GM23338 (cell line): ENCODE measurements at regions not wholly inside any gene's neighbourhood (a gene's known extent, or its start where the extent isn't known, plus 50 kb on each side); places are given as distances from the start of the nearest gene placed in this dataset.

ENCODE experiments used
- ATAC-seq: fragments of 200-7000 bp; cut with Tn5 transposase; 3 replicates; pipeline ENCODE4 v1.9.1; 2020
- DNase-seq: peaks from one replicate; pipeline ENCODE4 v3.0.0-alpha.2; 2015; ENCODE audit warnings: low spot score
- H2AFZ ChIP-seq: fragments of 200-600 bp; sonication (generic); 2 replicates; pipeline ENCODE4 v1.8.0; 2016; ENCODE audit warnings: antibody characterized with exemption, mild to moderate bottlenecking, moderate library complexity
- H3F3A ChIP-seq: fragments of 200-600 bp; sonication (generic); replicated peaks from 2 replicates; pipeline ENCODE4 v1.8.0; 2017; ENCODE audit warnings: antibody characterized with exemption, mixed run types, low read depth
- H3K27ac ChIP-seq: fragments of 200-600 bp; sonication (generic); 2 replicates; pipeline ENCODE4 v1.6.1; 2016; ENCODE audit warnings: low read depth
- H3K27me3 ChIP-seq: fragments of 200-600 bp; sonication (generic); 2 replicates; pipeline ENCODE4 v1.8.0; 2016; ENCODE audit warnings: mild to moderate bottlenecking, mixed run types, moderate library complexity; ENCODE audit not compliant: insufficient read depth
- H3K36me3 ChIP-seq: fragments of 200-600 bp; sonication (generic); 2 replicates; pipeline ENCODE4 v1.8.0; 2016; ENCODE audit warnings: mild to moderate bottlenecking; ENCODE audit not compliant: insufficient read depth
- H3K4me1 ChIP-seq: fragments of 200-600 bp; sonication (generic); 2 replicates; pipeline ENCODE4 v1.8.0; 2016; ENCODE audit warnings: mild to moderate bottlenecking, moderate library complexity; ENCODE audit not compliant: insufficient read depth
- H3K4me2 ChIP-seq: fragments of 200-600 bp; sonication (generic); 2 replicates; pipeline ENCODE4 v1.7.1; 2017; ENCODE audit warnings: mixed run types
- H3K4me3 ChIP-seq: fragments of 200-600 bp; sonication (generic); 2 replicates; pipeline ENCODE4 v1.6.1; 2016; ENCODE audit warnings: mixed run types
- H3K79me2 ChIP-seq: fragments of 200-600 bp; sonication (generic); replicated peaks from 2 replicates; pipeline ENCODE4 v1.8.0; 2017; ENCODE audit warnings: mild to moderate bottlenecking; ENCODE audit not compliant: insufficient read depth
- H3K9me2 ChIP-seq: fragments of 200-600 bp; sonication (generic); 2 replicates; pipeline ENCODE4 v1.8.0; 2017; ENCODE audit not compliant: insufficient read depth
- H4K20me1 ChIP-seq: fragments of 200-600 bp; sonication (generic); replicated peaks from 2 replicates; pipeline ENCODE4 v1.8.0; 2017; ENCODE audit warnings: mild to moderate bottlenecking; ENCODE audit not compliant: insufficient read depth
- H3K27ac Mint-ChIP-seq: 2 replicates; pipeline ENCODE4 v1.8.0; 2020; ENCODE audit warnings: inconsistent platforms, mild to moderate bottlenecking, moderate library complexity, mixed read lengths
- H3K27me3 Mint-ChIP-seq: 3 replicates; pipeline ENCODE4 v1.8.0; 2022; ENCODE audit warnings: low read depth, mild to moderate bottlenecking, moderate library complexity, mixed read lengths, inconsistent platforms; ENCODE audit not compliant: insufficient read depth, poor library complexity
- H3K36me3 Mint-ChIP-seq: 3 replicates; pipeline ENCODE4 v1.8.0; 2021; ENCODE audit warnings: low read depth, mild to moderate bottlenecking, inconsistent platforms, moderate library complexity, mixed read lengths
- H3K4me1 Mint-ChIP-seq: 3 replicates; pipeline ENCODE4 v1.8.0; 2020; ENCODE audit warnings: mild to moderate bottlenecking, inconsistent platforms, mixed read lengths
- H3K4me3 Mint-ChIP-seq: 3 replicates; pipeline ENCODE4 v1.8.0; 2021; ENCODE audit warnings: moderate library complexity, mild to moderate bottlenecking, inconsistent platforms, mixed read lengths
- H3K9me3 Mint-ChIP-seq: 3 replicates; pipeline ENCODE4 v1.8.0; 2020; ENCODE audit warnings: moderate library complexity, mild to moderate bottlenecking, inconsistent platforms, mixed read lengths
- CREB1 ChIP-seq: fragments of 250-450 bp; sonication (Bioruptor Pico); IDR thresholded peaks from 2 replicates; pipeline ENCODE4 v1.5.0; 2020; ENCODE audit warnings: low read depth, mild to moderate bottlenecking, moderate library complexity
- CTCF ChIP-seq, 2 experiments: fragments of 200-600 bp in 1 of 2; sonication (generic) in 1 of 2; conservative IDR thresholded peaks; 2 replicates each; pipeline versions ENCODE4 v1.5.1 to v1.6.1; 2016 to 2017; ENCODE audit warnings: antibody characterized with exemption in 2 of 2, low read depth in 2 of 2, mild to moderate bottlenecking in 2 of 2, moderate library complexity in 1 of 2
- ETS1 ChIP-seq: IDR thresholded peaks from 2 replicates; pipeline ENCODE4 v1.6.1; 2016; ENCODE audit warnings: antibody characterized with exemption
- EZH2 ChIP-seq: fragments of 200-600 bp; sonication (generic); IDR thresholded peaks from one replicate; pipeline ENCODE4 v1.8.0; 2017; ENCODE audit warnings: antibody characterized with exemption, mild to moderate bottlenecking, low read depth; ENCODE audit not compliant: unreplicated experiment
- EZH2phosphoT487 ChIP-seq: fragments of 200-600 bp; sonication (generic); IDR thresholded peaks from one replicate; pipeline ENCODE4 v1.8.1; 2018; ENCODE audit warnings: antibody characterized with exemption; ENCODE audit not compliant: unreplicated experiment
- JUNB ChIP-seq: IDR thresholded peaks from one replicate; pipeline ENCODE4 v1.6.1; 2016; ENCODE audit warnings: antibody characterized with exemption; ENCODE audit not compliant: unreplicated experiment
- POLR2AphosphoS5 ChIP-seq: IDR thresholded peaks from 2 replicates; pipeline ENCODE4 v1.6.1; 2016; ENCODE audit warnings: antibody characterized with exemption, low read depth
- REST ChIP-seq: IDR thresholded peaks from one replicate; pipeline ENCODE4 v1.6.1; 2018; ENCODE audit warnings: antibody characterized with exemption; ENCODE audit not compliant: unreplicated experiment
- STAT1 ChIP-seq: IDR thresholded peaks from one replicate; pipeline ENCODE4 v1.6.1; 2016; ENCODE audit warnings: antibody characterized with exemption; ENCODE audit not compliant: unreplicated experiment
- ZNF114 ChIP-seq: fragments of 250-450 bp; sonication (Bioruptor Pico); IDR thresholded peaks from 2 replicates; pipeline ENCODE4 v1.5.0; 2020; ENCODE audit warnings: mild to moderate bottlenecking, moderate library complexity
- ZNF331 ChIP-seq: fragments of 250-450 bp; sonication (Bioruptor Pico); IDR thresholded peaks from 2 replicates; pipeline ENCODE4 v1.5.0; 2020; ENCODE audit warnings: low read depth, mild to moderate bottlenecking, moderate library complexity
- ZNF462 ChIP-seq: fragments of 250-450 bp; sonication (Bioruptor Pico); IDR thresholded peaks from 2 replicates; pipeline ENCODE4 v1.5.0; 2020; ENCODE audit warnings: mild to moderate bottlenecking, moderate library complexity

GRCh38 chr7:17408904-17409290, 110.4 kb downstream of the AHR start (continued):
- TF ChIP-seq ETS1 = no peak
- no peak for TF ChIP-seq JUNB
- no peak for TF ChIP-seq CREB1 (CRISPR knock-in tag)
- TF ChIP-seq ZNF462 (CRISPR knock-in tag) = no peak
- TF ChIP-seq ZNF331 (CRISPR knock-in tag) = no peak
- no peak for TF ChIP-seq POLR2AphosphoS5
- TF ChIP-seq EZH2 = no peak

GRCh38 chr7:17411922-17412321, 113.5 kb downstream of the AHR start:
- Histone ChIP-seq H4K20me1 (no peaks in the 10 kb centered on the region), H3K4me3 (no peak overlapping the region), H3K9me2 (no peaks in the 10 kb centered on the region), H3K27ac (no peak overlapping the region), H3K27me3 (no peaks in the 10 kb centered on the region), H3K79me2 (no peaks in the 10 kb centered on the region), H3K4me2 (no peak overlapping the region), H2AFZ (no peak overlapping the region), H3K4me1 (no peaks in the 10 kb centered on the region), H3K36me3 (no peaks in the 10 kb centered on the region), H3F3A (no peaks in the 10 kb centered on the region)
- H3K27ac Mint-ChIP-seq = no peak overlapping the region
- H3K4me1 Mint-ChIP-seq = no peaks in the 10 kb centered on the region
- H3K27me3 Mint-ChIP-seq = no peaks in the 10 kb centered on the region
- ATAC-seq = no peak
- no peak for DNase-seq
- no peaks in the 10 kb centered on the region for H3K9me3 Mint-ChIP-seq
- H3K36me3 Mint-ChIP-seq = no peaks in the 10 kb centered on the region
- H3K4me3 Mint-ChIP-seq = no peak overlapping the region
- TF ChIP-seq POLR2AphosphoS5 = no peak
- TF ChIP-seq ZNF114 = no peak
- TF ChIP-seq ZNF331 (CRISPR knock-in tag) = no peak
- TF ChIP-seq REST = no peak
- no peak for TF ChIP-seq ETS1
- no peak for TF ChIP-seq CTCF (conservative IDR thresholded peaks at IDR 0.05; ENCODE audit: low read depth in 2 of 2)
- no peak for TF ChIP-seq STAT1
- no peak for TF ChIP-seq EZH2phosphoT487
- no peak for TF ChIP-seq JUNB
- TF ChIP-seq EZH2 = no peak
